Trophoblast cell (in vitro differentiated cells and primary cell): ENCODE measurements at regions not wholly inside any gene's neighbourhood (a gene's known extent, or its start where the extent isn't known, plus 50 kb on each side); places are given as distances from the start of the nearest gene placed in this dataset.
A peak's percentile ranks its signal among the peaks of the same experiment; 100 is the strongest.

Source experiments
- DNase-seq, 2 donors: peaks; one replicate each; pipeline ENCODE4 v3.0.0-alpha.2; 2016
- H2AFZ ChIP-seq: 2 replicates; pipeline ENCODE4 v1.6.1; 2013; ENCODE audit warnings: low read length, moderate library complexity, mild to moderate bottlenecking; ENCODE audit not compliant: insufficient read depth, poor library complexity
- H2AK5ac ChIP-seq: 2 replicates; pipeline ENCODE4 v1.6.1; 2013; ENCODE audit warnings: mild to moderate bottlenecking, low read length
- H2BK120ac ChIP-seq: 2 replicates; pipeline ENCODE4 v1.6.1; 2013; ENCODE audit warnings: low read length, mild to moderate bottlenecking, moderate library complexity; ENCODE audit not compliant: insufficient read depth, poor library complexity
- H2BK12ac ChIP-seq: 2 replicates; pipeline ENCODE4 v1.6.1; 2013; ENCODE audit warnings: mild to moderate bottlenecking, low read length, moderate library complexity
- H2BK5ac ChIP-seq: 2 replicates; pipeline ENCODE4 v1.6.1; 2013; ENCODE audit warnings: low read length, low read depth, moderate library complexity, mild to moderate bottlenecking; ENCODE audit not compliant: poor library complexity
- H3K14ac ChIP-seq: 2 replicates; pipeline ENCODE4 v1.6.1; 2013; ENCODE audit warnings: mild to moderate bottlenecking, low read length
- H3K18ac ChIP-seq: 2 replicates; pipeline ENCODE4 v1.6.1; 2013; ENCODE audit warnings: mild to moderate bottlenecking, low read length
- H3K23ac ChIP-seq: 2 replicates; pipeline ENCODE4 v1.6.1; 2013; ENCODE audit warnings: low read length
- H3K27ac ChIP-seq: 2 replicates; pipeline ENCODE4 v1.5.1; 2013; ENCODE audit warnings: low read depth, mild to moderate bottlenecking, inconsistent platforms, low read length, moderate library complexity
- H3K27me3 ChIP-seq: 2 replicates; pipeline ENCODE4 v1.6.1; 2013; ENCODE audit warnings: inconsistent platforms, mild to moderate bottlenecking, low read length, moderate library complexity; ENCODE audit not compliant: insufficient read depth
- H3K36me3 ChIP-seq, 2 experiments: 1 replicate in 1 of 2; 2 replicates in 1 of 2; pipeline ENCODE4 v1.6.1; 2013; ENCODE audit warnings: low read length in 2 of 2, mild to moderate bottlenecking in 2 of 2, moderate library complexity in 1 of 2; ENCODE audit not compliant: insufficient read depth in 2 of 2, control insufficient read depth in 1 of 2
- H3K4ac ChIP-seq: 2 replicates; pipeline ENCODE4 v1.6.1; 2013; ENCODE audit warnings: low read depth, mild to moderate bottlenecking, low read length, moderate library complexity
- H3K4me1 ChIP-seq, 2 experiments: 1 replicate in 1 of 2; 2 replicates in 1 of 2; pipeline ENCODE4 v1.6.1; 2013; ENCODE audit warnings: low read length in 2 of 2, mild to moderate bottlenecking in 2 of 2, moderate library complexity in 1 of 2; ENCODE audit not compliant: insufficient read depth in 2 of 2, control insufficient read depth in 1 of 2
- H3K4me2 ChIP-seq: 2 replicates; pipeline ENCODE4 v1.6.1; 2013; ENCODE audit warnings: inconsistent platforms, mild to moderate bottlenecking, low read length, moderate library complexity
- H3K4me3 ChIP-seq: 2 replicates; pipeline ENCODE4 v1.5.1; 2013; ENCODE audit warnings: mild to moderate bottlenecking, low read depth, low read length, inconsistent platforms
- H3K79me1 ChIP-seq: one replicate; pipeline ENCODE4 v1.6.1; 2013; ENCODE audit warnings: low read length
- H3K79me2 ChIP-seq: 2 replicates; pipeline ENCODE4 v1.6.1; 2013; ENCODE audit warnings: low read length, mild to moderate bottlenecking; ENCODE audit not compliant: control insufficient read depth, insufficient read depth, poor library complexity
- H3K9ac ChIP-seq: 2 replicates; pipeline ENCODE4 v1.6.1; 2013; ENCODE audit warnings: mild to moderate bottlenecking, low read length
- H3K9me3 ChIP-seq: 2 replicates; pipeline ENCODE4 v1.6.1; 2013; ENCODE audit warnings: low read depth, mild to moderate bottlenecking, control low read depth, inconsistent platforms, low read length; ENCODE audit not compliant: insufficient read depth
- H4K12ac ChIP-seq: 2 replicates; pipeline ENCODE4 v1.6.1; 2013; ENCODE audit warnings: low read depth, mild to moderate bottlenecking, low read length, moderate library complexity
- H4K8ac ChIP-seq: 2 replicates; pipeline ENCODE4 v1.6.1; 2013; ENCODE audit warnings: low read depth, mild to moderate bottlenecking, low read length, moderate library complexity
- H4K91ac ChIP-seq: one replicate; pipeline ENCODE4 v1.6.1; 2013; ENCODE audit warnings: low read depth, mild to moderate bottlenecking, low read length, moderate library complexity
- WGBS: extraction: QIAGEN DNeasy Blood & Tissue Kit; methylation state at CpG from one replicate; pipeline ENCODE4 v1.1.7; 2013; ENCODE audit warnings: missing lambda C conversion rate; ENCODE audit not compliant: insufficient read length, insufficient coverage; ENCODE audit errors: extremely low coverage; 5-methylcytosine and 5-hydroxymethylcytosine counted together

DNA sequence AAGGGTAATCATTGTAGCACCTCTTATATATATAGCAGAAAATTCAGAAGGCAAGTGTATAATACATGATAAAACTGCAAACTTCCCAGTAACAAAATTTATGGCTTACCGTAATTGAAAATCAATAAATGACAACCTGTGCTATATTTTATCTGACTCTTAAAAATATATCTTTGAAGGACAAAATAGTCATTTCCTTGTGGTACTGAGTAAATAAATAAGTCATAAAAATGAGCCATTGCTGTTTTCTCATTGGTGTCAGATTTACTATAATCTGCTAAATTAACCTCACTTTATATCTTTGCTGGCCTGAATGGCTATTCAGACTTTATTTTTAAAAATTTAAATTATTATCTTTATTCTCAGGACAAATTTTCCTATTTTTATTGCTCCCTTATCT is 1319.1 kb upstream of the SPRY2 start:
- Histone ChIP-seq H3K36me3 (no peaks in the 10 kb centered on the region), H2BK12ac (no peak overlapping the region), H3K4me1 (no peaks in the 10 kb centered on the region), H3K4ac (no peak overlapping the region), H3K9me3 (no peaks in the 10 kb centered on the region), H3K27ac (no peak overlapping the region), H2BK120ac (no peak overlapping the region), H3K23ac (no peak overlapping the region), H2AFZ (no peak overlapping the region), H4K8ac (no peak overlapping the region), H3K4me3 (no peak overlapping the region), H4K91ac (no peak overlapping the region), H2BK5ac (no peak overlapping the region), H3K18ac (no peak overlapping the region), H2AK5ac (no peak overlapping the region), H3K27me3 (no peaks in the 10 kb centered on the region), H3K79me1 (no peaks in the 10 kb centered on the region), H4K12ac (no peak overlapping the region), H3K4me2 (no peak overlapping the region), H3K79me2 (no peaks in the 10 kb centered on the region), H3K9ac (no peak overlapping the region), H3K14ac (no peak overlapping the region)
- no peak for DNase-seq
- no CpG with 5 or more reads among the region's 1 CpG for WGBS

DNA sequence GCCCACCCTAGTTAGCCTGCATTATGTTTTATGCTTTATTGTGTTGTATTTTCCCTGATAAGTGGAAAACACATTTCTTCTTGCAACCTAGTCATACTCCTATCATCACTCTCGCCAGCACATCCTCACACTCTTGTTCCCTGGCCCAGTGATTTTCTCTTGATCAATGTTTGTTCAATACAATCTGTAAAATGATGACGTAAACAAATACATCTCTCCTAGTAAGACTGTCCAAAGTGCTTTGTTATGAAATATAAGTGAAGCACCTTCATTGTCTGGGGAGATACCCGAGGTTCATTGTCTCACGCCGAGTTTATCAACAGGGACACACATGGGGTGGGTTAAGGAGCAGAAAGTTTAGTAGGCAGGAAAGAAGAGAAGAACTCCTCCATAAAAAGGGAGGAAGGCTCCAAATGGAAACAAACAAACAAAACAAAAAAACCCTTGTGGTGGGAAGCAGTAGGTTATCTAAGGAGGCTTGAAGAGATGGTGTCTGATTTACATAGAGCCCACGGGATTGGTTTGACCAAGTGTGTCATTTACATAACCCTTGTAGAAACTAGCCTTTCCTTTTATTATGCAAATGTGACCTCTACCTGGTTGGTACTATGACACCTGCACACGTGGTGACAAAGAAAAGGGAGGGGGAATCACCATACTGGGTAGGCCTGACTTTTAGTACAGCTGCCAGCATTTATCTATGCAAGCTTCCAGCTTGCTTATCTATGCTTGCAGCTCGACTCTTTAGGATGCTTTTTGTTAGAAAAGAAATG is 1317.9 kb upstream of the SPRY2 start:
- no peak for DNase-seq
- WGBS, result no CpG with 5 or more reads among the region's 8 CpGs
- no peaks in the 10 kb centered on the region for H3K79me2 ChIP-seq

DNA sequence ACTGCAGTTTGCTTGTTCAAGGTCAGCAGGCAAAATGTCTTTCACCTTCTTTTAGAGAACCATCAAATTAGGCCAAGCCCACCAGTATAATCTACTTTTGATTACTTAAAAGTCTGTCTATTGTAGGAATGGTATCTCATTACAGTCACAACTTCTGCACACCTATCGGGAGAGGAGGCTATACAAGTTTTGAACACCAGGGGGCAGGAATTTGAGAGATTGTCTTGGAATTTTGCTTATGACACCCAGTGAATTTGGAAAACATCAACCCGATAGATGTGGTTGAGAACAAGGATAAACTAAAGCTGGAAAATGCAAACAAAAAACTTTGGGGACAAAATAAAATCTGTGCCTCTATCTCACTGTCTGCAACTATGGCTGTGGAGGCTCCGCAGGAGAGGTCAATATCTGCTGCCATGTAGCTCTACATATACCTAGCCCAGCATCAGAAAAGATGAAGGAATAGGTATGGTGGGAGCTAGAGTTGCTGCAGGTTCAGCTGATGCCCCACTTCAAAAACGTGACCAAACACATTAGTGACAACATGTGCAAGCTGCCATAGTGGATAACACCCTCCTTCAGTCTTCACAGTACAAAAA is 1299.2 kb upstream of the SPRY2 start:
- Histone ChIP-seq H3K27me3 (no peaks in the 10 kb centered on the region), H3K79me1 (no peaks in the 10 kb centered on the region)
- WGBS, result no CpG with 5 or more reads among the region's 4 CpGs

More for the DNA sequence above, 1317.9 kb upstream of the SPRY2 start:
- H2BK5ac ChIP-seq, result no peak overlapping the region
- H3K23ac ChIP-seq, result no peak overlapping the region
- no peaks in the 10 kb centered on the region for H3K4me1 ChIP-seq
- no peaks in the 10 kb centered on the region for H3K27me3 ChIP-seq
- no peak overlapping the region for H3K4ac ChIP-seq
- no peak overlapping the region for H2AFZ ChIP-seq
- no peaks in the 10 kb centered on the region for H3K36me3 ChIP-seq
- H3K18ac ChIP-seq, result no peak overlapping the region
- H3K4me2 ChIP-seq, result no peak overlapping the region
- H2BK120ac ChIP-seq, result no peak overlapping the region
- no peak overlapping the region for H4K12ac ChIP-seq
- H3K9me3 ChIP-seq, result no peaks in the 10 kb centered on the region
- no peak overlapping the region for H3K27ac ChIP-seq
- no peaks in the 10 kb centered on the region for H3K79me1 ChIP-seq
- H3K9ac ChIP-seq, result no peak overlapping the region
- no peak overlapping the region for H2BK12ac ChIP-seq
- no peak overlapping the region for H4K8ac ChIP-seq
- H3K14ac ChIP-seq, result no peak overlapping the region
- no peak overlapping the region for H4K91ac ChIP-seq
- no peak overlapping the region for H3K4me3 ChIP-seq
- no peak overlapping the region for H2AK5ac ChIP-seq

DNA sequence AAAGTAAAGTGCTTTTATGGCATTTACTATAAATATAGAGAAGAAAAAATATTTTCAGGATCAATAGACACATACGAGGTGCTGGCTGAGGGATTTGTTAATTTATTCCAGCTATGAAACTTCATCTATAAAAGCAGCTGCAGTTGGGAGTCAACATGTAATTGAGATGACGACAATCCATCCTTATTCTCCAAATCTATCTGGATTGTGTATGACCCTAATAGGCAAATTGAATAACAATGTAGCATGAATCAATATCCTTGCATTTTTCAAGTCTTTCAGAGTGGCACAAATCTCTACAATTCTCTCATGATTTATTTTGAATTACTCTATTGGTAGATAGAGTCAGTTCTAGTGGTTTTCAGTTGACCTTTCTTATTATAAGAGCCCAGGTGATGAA is 1296.5 kb upstream of the SPRY2 start:
- no peak overlapping the region for H2BK120ac ChIP-seq
- no peak overlapping the region for H2AK5ac ChIP-seq
- H2AFZ ChIP-seq, result no peak overlapping the region
- no peak overlapping the region for H3K9ac ChIP-seq
- H3K4me3 ChIP-seq, result no peak overlapping the region
- no peak overlapping the region for H2BK12ac ChIP-seq
- DNase-seq, result no peak
- no peak overlapping the region for H3K23ac ChIP-seq
- H2BK5ac ChIP-seq, result no peak overlapping the region
- no peaks in the 10 kb centered on the region for H3K4me1 ChIP-seq
- H3K79me2 ChIP-seq, result no peaks in the 10 kb centered on the region
- H4K12ac ChIP-seq, result no peak overlapping the region
- no peaks in the 10 kb centered on the region for H3K79me1 ChIP-seq
- H3K36me3 ChIP-seq, result no peaks in the 10 kb centered on the region
- H3K27ac ChIP-seq, result no peak overlapping the region
- WGBS, result no CpG with 5 or more reads among the region's 2 CpGs
- no peak overlapping the region for H4K8ac ChIP-seq
- no peaks in the 10 kb centered on the region for H3K9me3 ChIP-seq
- no peak overlapping the region for H3K18ac ChIP-seq
- H4K91ac ChIP-seq, result no peak overlapping the region
- no peaks in the 10 kb centered on the region for H3K27me3 ChIP-seq
- H3K4me2 ChIP-seq, result no peak overlapping the region
- no peak overlapping the region for H3K14ac ChIP-seq
- no peak overlapping the region for H3K4ac ChIP-seq

More for the DNA sequence above, 1299.2 kb upstream of the SPRY2 start:
- Histone ChIP-seq H3K4me2 (no peak overlapping the region), H2AFZ (no peak overlapping the region), H3K4me1 (no peaks in the 10 kb centered on the region), H3K36me3 (no peaks in the 10 kb centered on the region), H2BK12ac (no peak overlapping the region), H3K14ac (no peak overlapping the region), H2BK120ac (no peak overlapping the region), H3K27ac (no peak overlapping the region), H3K23ac (no peak overlapping the region), H3K9me3 (no peaks in the 10 kb centered on the region), H3K18ac (no peak overlapping the region), H2BK5ac (no peak overlapping the region), H4K8ac (no peak overlapping the region), H3K4me3 (no peak overlapping the region), H3K79me2 (no peaks in the 10 kb centered on the region), H3K9ac (no peak overlapping the region), H4K12ac (no peak overlapping the region), H3K4ac (no peak overlapping the region), H4K91ac (no peak overlapping the region), H2AK5ac (no peak overlapping the region)
- DNase-seq, result peak in 1 of 2 donors; percentile 13
